Choroid plexus epithelial cell (primary cell): ENCODE measurements at regions not wholly inside any gene's neighbourhood (a gene's known extent, or its start where the extent isn't known, plus 50 kb on each side); places are given as distances from the start of the nearest gene placed in this dataset.
A peak's percentile ranks its signal among the peaks of the same experiment; 100 is the strongest.
"Not testable (repeated sequence)": the region's sequence is repeated elsewhere in the genome, so short reads cannot be mapped to it uniquely, and the experiment has no call there.

ENCODE experiments used
- DNase-seq: peaks from one replicate; pipeline ENCODE4 v3.0.0-alpha.2; 2010; ENCODE audit warnings: low read depth
- H3K4me3 ChIP-seq: 2 replicates; pipeline ENCODE4 v1.5.1; 2011; ENCODE audit warnings: low read depth, mild to moderate bottlenecking, control low read depth, low read length, moderate library complexity
- TF ChIP-seq, protein P1 (sequence below): conservative IDR thresholded peaks from 2 replicates; pipeline ENCODE4 v1.5.1; 2011; ENCODE audit warnings: low read depth, mild to moderate bottlenecking, control low read depth, inconsistent platforms, low read length, moderate library complexity

GRCh38 chr11:44387415-44387814 is 77.5 kb upstream of the ALX4 start:
- TF ChIP-seq, protein P1, sequence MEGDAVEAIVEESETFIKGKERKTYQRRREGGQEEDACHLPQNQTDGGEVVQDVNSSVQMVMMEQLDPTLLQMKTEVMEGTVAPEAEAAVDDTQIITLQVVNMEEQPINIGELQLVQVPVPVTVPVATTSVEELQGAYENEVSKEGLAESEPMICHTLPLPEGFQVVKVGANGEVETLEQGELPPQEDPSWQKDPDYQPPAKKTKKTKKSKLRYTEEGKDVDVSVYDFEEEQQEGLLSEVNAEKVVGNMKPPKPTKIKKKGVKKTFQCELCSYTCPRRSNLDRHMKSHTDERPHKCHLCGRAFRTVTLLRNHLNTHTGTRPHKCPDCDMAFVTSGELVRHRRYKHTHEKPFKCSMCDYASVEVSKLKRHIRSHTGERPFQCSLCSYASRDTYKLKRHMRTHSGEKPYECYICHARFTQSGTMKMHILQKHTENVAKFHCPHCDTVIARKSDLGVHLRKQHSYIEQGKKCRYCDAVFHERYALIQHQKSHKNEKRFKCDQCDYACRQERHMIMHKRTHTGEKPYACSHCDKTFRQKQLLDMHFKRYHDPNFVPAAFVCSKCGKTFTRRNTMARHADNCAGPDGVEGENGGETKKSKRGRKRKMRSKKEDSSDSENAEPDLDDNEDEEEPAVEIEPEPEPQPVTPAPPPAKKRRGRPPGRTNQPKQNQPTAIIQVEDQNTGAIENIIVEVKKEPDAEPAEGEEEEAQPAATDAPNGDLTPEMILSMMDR: no peak
- H3K4me3 ChIP-seq: no peak overlapping the region
- DNase-seq: no peak

- no peak overlapping the region for H3K4me3 ChIP-seq
- TF ChIP-seq, protein P1: no peak
- no peak for DNase-seq
Measured at GRCh38 chr11:44387825-44388224, 77.9 kb upstream of the ALX4 start.

DNA sequence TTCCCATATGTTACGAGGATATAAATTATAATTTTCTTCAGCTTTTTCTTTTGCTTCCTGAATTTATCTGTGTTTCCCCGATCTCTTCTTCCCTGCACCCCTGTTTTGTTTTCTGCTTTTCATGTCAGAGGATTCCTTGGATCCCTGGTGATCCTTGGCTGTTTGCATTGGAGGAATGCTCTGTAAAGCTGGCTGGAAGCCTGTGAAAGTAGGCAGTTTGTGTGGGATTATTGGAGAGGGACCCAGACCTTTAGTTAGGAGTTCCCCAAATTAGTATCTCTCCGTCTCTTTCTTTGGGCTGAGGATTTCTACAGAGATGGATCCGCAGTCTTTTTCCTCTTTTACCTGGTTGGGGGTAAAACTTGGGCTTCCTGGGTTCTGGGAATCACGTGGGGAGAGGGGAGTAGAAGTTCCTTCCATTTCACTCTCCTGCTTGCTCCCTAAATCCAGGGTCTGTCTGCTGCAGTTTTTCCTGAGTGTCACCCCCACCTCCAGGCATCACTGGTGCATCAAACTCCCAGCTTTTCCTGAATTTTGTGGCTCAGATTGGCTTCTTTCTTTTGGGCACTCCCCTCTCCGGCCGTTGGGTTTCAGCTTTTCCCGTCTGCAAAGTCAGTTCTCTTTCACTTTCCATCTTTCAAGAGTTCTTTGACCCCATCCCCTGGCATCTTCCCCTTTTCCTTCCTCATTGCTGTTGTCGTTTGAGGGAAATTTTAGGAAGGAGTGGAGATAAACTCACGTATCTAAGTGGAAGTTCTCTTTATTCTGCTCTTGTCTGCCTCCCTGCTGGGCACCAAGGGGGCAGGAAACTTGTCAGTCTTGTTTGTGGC is 79.1 kb upstream of the ALX4 start:
- DNase-seq: no peak
- TF ChIP-seq, protein P1: peak; percentile 7
- H3K4me3 ChIP-seq: no peak overlapping the region

GRCh38 chr11:44389963-44390605 is 80.1 kb upstream of the ALX4 start:
- TF ChIP-seq, protein P1: no peak
- H3K4me3 ChIP-seq: no peak overlapping the region
- DNase-seq: no peak

DNA sequence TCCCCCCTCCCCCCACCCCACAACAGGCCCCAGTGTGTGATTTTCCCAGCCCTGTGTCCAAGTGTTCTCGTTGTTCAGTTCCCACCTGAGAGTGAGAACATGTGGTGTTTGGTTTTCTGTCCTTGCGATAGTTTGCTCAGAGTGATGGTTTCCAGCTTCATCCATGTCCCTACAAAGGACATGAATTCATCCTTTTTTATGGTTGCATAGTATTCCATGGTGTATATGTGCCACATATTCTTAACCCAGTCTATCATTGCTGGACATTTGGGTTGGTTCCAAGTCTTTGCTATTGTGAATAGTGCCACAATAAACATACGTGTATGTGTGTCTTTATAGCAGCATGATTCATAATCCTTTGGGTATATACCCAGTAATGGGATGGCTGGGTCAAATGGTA is 81.1 kb upstream of the ALX4 start:
- H3K4me3 ChIP-seq, DNase-seq: not testable (repeated sequence)

DNA sequence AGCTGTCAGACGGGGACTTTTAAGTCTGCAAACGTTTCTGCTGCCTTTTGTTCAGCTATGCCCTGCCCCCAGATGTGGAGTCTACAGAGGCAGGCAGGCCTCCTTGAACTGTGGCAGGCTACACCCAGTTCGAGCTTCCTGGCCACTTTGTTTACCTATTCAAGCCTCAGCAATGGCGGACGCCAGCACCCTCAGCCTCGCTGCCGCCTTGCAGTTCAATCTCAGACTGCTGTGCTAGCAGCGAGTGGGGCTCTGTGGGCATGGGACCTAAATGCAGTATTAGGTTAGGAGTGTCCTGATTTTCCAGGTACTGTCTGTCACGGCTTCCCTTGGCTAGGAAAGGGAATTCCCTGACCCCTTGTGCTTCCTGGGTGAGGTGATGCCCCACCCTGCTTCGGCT is 86.8 kb upstream of the ALX4 start:
- H3K4me3 ChIP-seq, DNase-seq: not testable (repeated sequence)

DNA sequence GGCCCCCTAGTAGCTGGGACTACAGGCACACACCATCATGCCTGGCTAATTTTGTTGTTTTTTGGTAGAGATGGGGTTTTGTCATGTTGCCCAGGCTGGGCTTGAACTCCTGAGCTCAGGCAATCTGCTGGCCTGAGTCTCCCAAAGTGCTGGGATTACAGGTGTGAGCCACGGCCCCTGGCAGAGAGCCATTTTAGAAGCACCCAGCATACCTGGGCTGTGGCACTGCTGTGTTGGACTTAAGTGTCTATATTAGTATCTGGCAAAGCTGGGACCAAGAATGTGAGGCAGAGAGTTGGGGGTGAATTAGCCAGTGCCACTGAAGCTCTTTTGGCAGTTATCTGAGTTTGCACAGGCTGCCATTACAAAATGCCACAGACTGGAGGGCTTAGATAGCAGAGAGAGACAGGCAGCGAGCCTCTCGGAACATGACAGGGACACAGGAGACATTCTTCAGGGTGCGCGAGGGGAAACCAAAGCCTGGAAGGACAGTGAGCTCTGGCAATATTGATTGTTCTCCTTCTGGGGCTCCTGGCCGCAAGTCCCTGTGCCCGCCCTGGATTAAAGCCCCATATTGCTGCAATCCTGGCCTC is 87.7 kb upstream of the ALX4 start:
- no peak for DNase-seq
- TF ChIP-seq, protein P1: no peak
- no peak overlapping the region for H3K4me3 ChIP-seq
